Activated CD4-positive, alpha-beta T cell treated with anti-CD3 and anti-CD28 coated beads for 36 hours (primary cell): ENCODE measurements at regions not wholly inside any gene's neighbourhood (a gene's known extent, or its start where the extent isn't known, plus 50 kb on each side); places are given as distances from the start of the nearest gene placed in this dataset.

ENCODE experiments used
- ATAC-seq: fragments of 200-7000 bp; cut with Tn5 transposase; one replicate; pipeline ENCODE4 v1.10.0; 2021; ENCODE audit warnings: mild to moderate bottlenecking, moderate library complexity
- CTCF ChIA-PET: fragments of 350-600 bp; sonication (Branson Sonifier 250); formaldehyde crosslinking; loops from one replicate; lab custom pipeline; 2021; ENCODE audit warnings: antibody characterized with exemption; lab: Charles Lee
- POLR2A ChIA-PET: fragments of 350-600 bp; sonication (Branson Sonifier 250); formaldehyde crosslinking; loops from one replicate; lab custom pipeline; 2021; ENCODE audit warnings: antibody characterized with exemption, inconsistent platforms; lab: Charles Lee
- DNase-seq: peaks from one replicate; pipeline ENCODE4 v3.0.0-alpha.2; 2020
- H3K27ac Mint-ChIP-seq: one replicate; pipeline ENCODE4 v1.8.0; 2021; ENCODE audit warnings: mixed read lengths
- H3K27me3 Mint-ChIP-seq: one replicate; pipeline ENCODE4 v1.8.0; 2021; ENCODE audit warnings: mixed read lengths
- H3K36me3 Mint-ChIP-seq: one replicate; pipeline ENCODE4 v1.8.0; 2021; ENCODE audit warnings: low read depth, mixed read lengths
- H3K4me1 Mint-ChIP-seq: one replicate; pipeline ENCODE4 v1.8.0; 2021; ENCODE audit warnings: mixed read lengths
- H3K4me3 Mint-ChIP-seq: one replicate; pipeline ENCODE4 v1.8.0; 2021; ENCODE audit warnings: mild to moderate bottlenecking, moderate library complexity, mixed read lengths
- H3K9me3 Mint-ChIP-seq: one replicate; pipeline ENCODE4 v1.8.0; 2021; ENCODE audit warnings: low read depth, mixed read lengths
- intact Hi-C, 2 experiments: fragments of 100-400 bp; cut with DNase I in 1 of 2; cut with micrococcal nuclease in 1 of 2; formaldehyde crosslinking; loops; one replicate each; pipeline versions ENCODE4 v1.14.2 to v1.15.1; 2022 to 2024; cut with DNase I, micrococcal nuclease

GRCh38 chr4:59994118-59994517 lies 1206.0 kb upstream of the ADGRL3 start:
- Mint-ChIP-seq H3K36me3 (no peaks in the 10 kb centered on the region), H3K27me3 (no peaks in the 10 kb centered on the region)
- intact Hi-C loops = no loop called here

GRCh38 chr4:60002603-60003337 lies 1197.4 kb upstream of the ADGRL3 start:
- Mint-ChIP-seq H3K36me3 (no peaks in the 10 kb centered on the region), H3K4me3 (no peak overlapping the region), H3K4me1 (no peaks in the 10 kb centered on the region), H3K27ac (no peak overlapping the region), H3K9me3 (peaks cover 13% of the 10 kb centered on the region), H3K27me3 (no peaks in the 10 kb centered on the region)
- intact Hi-C loops = no loop called here
- CTCF ChIA-PET = no interaction called here
- ATAC-seq (no peak), DNase-seq (no peak)
- POLR2A ChIA-PET = no interaction called here

More at GRCh38 chr4:59994118-59994517, 1206.0 kb upstream of the ADGRL3 start:
- H3K4me3 Mint-ChIP-seq = no peak overlapping the region
- H3K9me3 Mint-ChIP-seq = peaks cover 23% of the 10 kb centered on the region
- H3K27ac Mint-ChIP-seq = no peak overlapping the region
- CTCF ChIA-PET = interaction anchor here (0.7 kb wide), 1 partner anchor 1202 kb away, joined by 3 read pairs; no protein-coding TSS in a partner anchor
- DNase-seq = no peak
- no peak for ATAC-seq
- no peaks in the 10 kb centered on the region for H3K4me1 Mint-ChIP-seq
- POLR2A ChIA-PET = no interaction called here

DNA sequence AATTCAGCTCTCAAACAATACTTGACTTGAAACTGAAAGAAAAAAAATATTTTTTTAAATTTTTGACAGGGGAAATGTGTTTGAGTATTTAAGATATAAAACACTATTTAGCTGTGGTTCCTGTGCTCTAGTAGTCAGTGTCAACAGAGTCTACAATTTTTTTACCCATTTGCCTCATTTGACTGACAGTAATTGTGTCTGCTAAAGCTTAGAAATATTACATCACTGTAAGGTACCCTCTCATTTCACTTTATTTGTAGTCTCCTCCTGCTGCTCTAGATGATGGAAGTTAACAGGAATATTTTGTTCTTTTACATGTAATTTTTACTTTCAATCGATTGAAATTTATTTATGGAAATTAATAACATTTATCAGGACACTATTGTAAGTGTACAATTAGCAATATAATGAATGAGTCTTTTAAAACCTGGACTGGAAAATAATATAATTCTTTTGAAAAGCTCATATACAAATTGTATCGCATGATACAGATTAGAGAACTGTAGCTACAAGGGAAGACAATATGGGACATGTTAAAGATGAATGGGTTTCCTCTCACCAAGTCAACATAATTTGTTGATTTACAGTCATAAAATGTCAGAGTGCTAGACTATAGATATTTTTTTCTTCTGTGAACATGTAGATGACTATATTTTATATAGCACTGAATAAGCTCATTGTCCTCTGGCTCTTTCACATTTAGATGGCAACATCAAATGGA lies 1186.5 kb upstream of the ADGRL3 start:
- CTCF ChIA-PET = interaction anchor here (0.6 kb wide), 1 partner anchor 597 kb away, joined by 3 read pairs; no protein-coding TSS in a partner anchor
- H3K4me3 Mint-ChIP-seq = no peak overlapping the region
- peaks cover 3% of the 10 kb centered on the region for H3K9me3 Mint-ChIP-seq
- no peaks in the 10 kb centered on the region for H3K4me1 Mint-ChIP-seq
- H3K36me3 Mint-ChIP-seq = peaks cover 1% of the 10 kb centered on the region
- DNase-seq (no peak), ATAC-seq (no peak)
- POLR2A ChIA-PET = no interaction called here
- intact Hi-C loops = no loop called here
- H3K27me3 Mint-ChIP-seq = no peaks in the 10 kb centered on the region
- H3K27ac Mint-ChIP-seq = no peak overlapping the region

- intact Hi-C loops = no loop called here
- POLR2A ChIA-PET = no interaction called here
- Mint-ChIP-seq H3K27ac (no peak overlapping the region), H3K36me3 (no peaks in the 10 kb centered on the region), H3K9me3 (no peaks in the 10 kb centered on the region), H3K4me1 (no peaks in the 10 kb centered on the region), H3K27me3 (no peaks in the 10 kb centered on the region), H3K4me3 (no peak overlapping the region)
- CTCF ChIA-PET = no interaction called here
- no peak for DNase-seq
- ATAC-seq = no peak
Observed at GRCh38 chr4:60016971-60017370, 1183.2 kb upstream of the ADGRL3 start.

DNA sequence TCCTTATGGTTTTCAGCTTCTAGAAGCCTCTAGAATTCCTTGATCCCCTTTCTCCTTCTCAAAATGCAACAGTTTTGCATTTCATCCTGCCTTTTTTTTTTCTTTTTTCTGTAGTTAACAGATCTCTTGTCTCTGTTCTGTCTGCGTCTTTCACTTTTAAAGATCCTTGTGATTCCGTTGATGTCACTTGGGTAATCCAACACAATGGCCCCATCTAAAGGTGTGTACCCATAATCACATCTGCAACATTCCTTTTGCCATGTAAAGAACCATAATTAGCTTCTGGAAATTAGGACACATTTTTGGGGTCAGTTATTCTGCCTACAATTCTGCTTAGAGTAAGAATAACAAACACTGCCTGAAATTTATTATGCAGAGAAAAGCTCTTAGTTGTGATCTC lies 1180.9 kb upstream of the ADGRL3 start:
- no peaks in the 10 kb centered on the region for H3K27me3 Mint-ChIP-seq

DNA sequence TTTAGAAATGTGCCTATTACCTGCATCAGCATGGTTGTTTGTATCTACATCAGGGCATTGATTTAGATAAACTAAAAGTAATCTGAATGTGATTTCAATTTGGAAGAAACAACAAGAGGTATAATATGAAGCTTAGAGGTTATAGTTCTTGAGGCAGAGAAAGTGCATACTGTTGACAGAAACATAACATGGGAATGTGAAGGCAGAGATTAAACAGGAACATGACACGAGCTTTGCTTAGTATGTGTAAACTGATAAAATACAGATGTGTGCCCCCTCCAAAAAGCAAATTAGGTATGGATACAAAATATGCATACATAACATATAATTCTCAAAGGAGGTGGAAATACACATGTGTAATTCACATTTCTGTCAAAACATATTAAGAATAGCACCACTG lies 1180.2 kb upstream of the ADGRL3 start:
- Mint-ChIP-seq H3K27ac (no peak overlapping the region), H3K36me3 (no peaks in the 10 kb centered on the region), H3K4me3 (no peak overlapping the region), H3K27me3 (no peaks in the 10 kb centered on the region), H3K9me3 (no peaks in the 10 kb centered on the region), H3K4me1 (no peaks in the 10 kb centered on the region)
- ChIA-PET POLR2A (no interaction called here), CTCF (no interaction called here)
- intact Hi-C loops = no loop called here
- DNase-seq (no peak), ATAC-seq (no peak)

More for the DNA sequence above, 1180.9 kb upstream of the ADGRL3 start:
- Mint-ChIP-seq H3K4me1 (no peaks in the 10 kb centered on the region), H3K4me3 (no peak overlapping the region), H3K9me3 (no peaks in the 10 kb centered on the region), H3K36me3 (no peaks in the 10 kb centered on the region), H3K27ac (no peak overlapping the region)
- intact Hi-C loops = no loop called here
- ATAC-seq = no peak
- ChIA-PET POLR2A (no interaction called here), CTCF (no interaction called here)
- DNase-seq = no peak

- ChIA-PET POLR2A (no interaction called here), CTCF (no interaction called here)
- no peaks in the 10 kb centered on the region for H3K27me3 Mint-ChIP-seq
- ATAC-seq (no peak), DNase-seq (no peak)
- H3K4me1 Mint-ChIP-seq = no peaks in the 10 kb centered on the region
- H3K36me3 Mint-ChIP-seq = no peaks in the 10 kb centered on the region
- no peaks in the 10 kb centered on the region for H3K9me3 Mint-ChIP-seq
- intact Hi-C loops = no loop called here
- H3K27ac Mint-ChIP-seq = no peak overlapping the region
- no peak overlapping the region for H3K4me3 Mint-ChIP-seq
Observed at GRCh38 chr4:60020389-60020788, 1179.7 kb upstream of the ADGRL3 start.

- ChIA-PET CTCF (no interaction called here), POLR2A (no interaction called here)
- Mint-ChIP-seq H3K27ac (no peak overlapping the region), H3K4me3 (no peak overlapping the region), H3K36me3 (no peaks in the 10 kb centered on the region), H3K4me1 (no peaks in the 10 kb centered on the region), H3K9me3 (no peaks in the 10 kb centered on the region), H3K27me3 (no peaks in the 10 kb centered on the region)
- intact Hi-C loops = no loop called here
- ATAC-seq (no peak), DNase-seq (no peak)
Observed at GRCh38 chr4:60033826-60034225, 1166.3 kb upstream of the ADGRL3 start.

DNA sequence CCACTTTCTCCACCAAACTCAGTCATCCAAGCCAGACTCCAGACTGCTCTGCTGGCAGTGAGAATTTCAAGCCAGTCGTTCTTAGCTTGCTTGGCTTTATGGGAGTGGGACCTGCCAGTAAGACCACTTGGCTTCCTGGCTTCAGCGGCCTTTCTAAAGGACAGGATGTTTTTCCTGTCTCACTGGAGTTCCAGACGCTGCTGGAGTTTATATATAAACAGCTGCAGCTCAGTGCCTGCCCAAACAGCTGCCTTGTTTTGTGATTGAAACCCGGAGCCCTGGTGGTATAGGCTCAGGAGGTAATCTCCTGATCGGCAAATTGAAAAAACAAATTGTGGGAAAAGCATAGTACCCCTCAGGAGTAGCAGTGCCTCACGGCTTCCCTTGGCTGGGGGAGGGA lies 1165.8 kb upstream of the ADGRL3 start:
- Mint-ChIP-seq H3K36me3 (no peaks in the 10 kb centered on the region), H3K27ac (no peak overlapping the region), H3K4me3 (no peak overlapping the region), H3K9me3 (no peaks in the 10 kb centered on the region), H3K27me3 (no peaks in the 10 kb centered on the region), H3K4me1 (no peaks in the 10 kb centered on the region)
- ATAC-seq = no peak
- no peak for DNase-seq
- POLR2A ChIA-PET = no interaction called here
- intact Hi-C loops = no loop called here
- CTCF ChIA-PET = no interaction called here

DNA sequence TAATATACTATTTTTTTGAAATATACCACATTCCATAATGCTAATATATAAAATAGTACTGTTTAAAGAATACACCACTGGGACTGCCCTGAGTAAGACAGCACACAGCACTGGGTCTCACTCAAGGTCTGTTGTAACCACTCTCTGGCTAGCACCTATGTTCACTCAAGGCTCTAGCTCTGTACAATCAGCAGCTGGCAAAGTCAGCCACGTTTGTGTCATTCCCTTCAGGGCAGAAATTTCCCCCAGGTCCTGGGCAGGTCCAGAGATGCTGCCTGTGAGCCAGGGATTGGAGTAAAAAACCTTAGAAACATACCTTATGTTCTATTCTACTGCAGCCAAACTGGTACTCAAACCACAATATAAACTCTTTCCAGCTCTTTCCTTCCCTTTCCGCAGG lies 1160.2 kb upstream of the ADGRL3 start:
- Mint-ChIP-seq H3K36me3 (no peaks in the 10 kb centered on the region), H3K9me3 (no peaks in the 10 kb centered on the region), H3K4me1 (no peaks in the 10 kb centered on the region), H3K27ac (no peak overlapping the region), H3K4me3 (no peak overlapping the region), H3K27me3 (no peaks in the 10 kb centered on the region)
- DNase-seq = no peak
- intact Hi-C loops = no loop called here
- no peak for ATAC-seq
- ChIA-PET CTCF (no interaction called here), POLR2A (no interaction called here)

- DNase-seq (no peak), ATAC-seq (no peak)
- CTCF ChIA-PET = interaction anchor here (0.8 kb wide), 1 partner anchor 10 kb away, joined by 5 read pairs; no protein-coding TSS in a partner anchor
- POLR2A ChIA-PET = no interaction called here
- Mint-ChIP-seq H3K4me1 (no peaks in the 10 kb centered on the region), H3K4me3 (no peak overlapping the region), H3K27ac (no peak overlapping the region), H3K27me3 (no peaks in the 10 kb centered on the region), H3K9me3 (no peaks in the 10 kb centered on the region), H3K36me3 (no peaks in the 10 kb centered on the region)
- intact Hi-C loops = no loop called here
Observed at GRCh38 chr4:60042231-60042652, 1157.9 kb upstream of the ADGRL3 start.

GRCh38 chr4:60042941-60043340 lies 1157.2 kb upstream of the ADGRL3 start:
- no peak overlapping the region for H3K27ac Mint-ChIP-seq
- DNase-seq (no peak), ATAC-seq (no peak)
- no peak overlapping the region for H3K4me3 Mint-ChIP-seq
- ChIA-PET CTCF (no interaction called here), POLR2A (no interaction called here)
- intact Hi-C loops = no loop called here
- H3K27me3 Mint-ChIP-seq = no peaks in the 10 kb centered on the region
- no peaks in the 10 kb centered on the region for H3K4me1 Mint-ChIP-seq
- H3K9me3 Mint-ChIP-seq = no peaks in the 10 kb centered on the region
- no peaks in the 10 kb centered on the region for H3K36me3 Mint-ChIP-seq
